ENCODE measurements at regions not wholly inside any gene's neighbourhood (a gene's known extent, or its start where the extent isn't known, plus 50 kb on each side); places are given as distances from the start of the nearest gene placed in this dataset.

GRCh38 chr5:125699860-125700259, 723.3 kb upstream of the GRAMD2B start:
- TF ChIP-seq CTCF (conservative IDR thresholded peaks at IDR 0.05; ENCODE audit: low read depth, low read length) = no peak
- TF ChIP-seq EZH2phosphoT487 (IDR thresholded peaks at IDR 0.05; ENCODE audit: borderline replicate concordance, low read length) = no peak
